Astrocyte of the cerebellum (primary cell): ENCODE measurements at regions not wholly inside any gene's neighbourhood (a gene's known extent, or its start where the extent isn't known, plus 50 kb on each side); places are given as distances from the start of the nearest gene placed in this dataset.

Source experiments
- DNase-seq: peaks from one replicate; pipeline ENCODE4 v3.0.0-alpha.2; 2011; ENCODE audit warnings: low read depth
- H3K4me3 ChIP-seq: 2 replicates; pipeline ENCODE4 v1.5.1; 2011; ENCODE audit warnings: mild to moderate bottlenecking, low read depth, low read length, moderate library complexity
- in situ Hi-C: cut with HindIII; loops from 2 replicates; pipeline ENCODE4 v1.10.0; 2017; ENCODE audit warnings: low sequenced_read_pairs
- TF ChIP-seq, protein P1 (sequence below): IDR thresholded peaks from 2 replicates; pipeline ENCODE4 v1.5.1; 2012; ENCODE audit warnings: low read length, low read depth, moderate library complexity, mild to moderate bottlenecking; ENCODE audit errors: missing control alignments

DNA sequence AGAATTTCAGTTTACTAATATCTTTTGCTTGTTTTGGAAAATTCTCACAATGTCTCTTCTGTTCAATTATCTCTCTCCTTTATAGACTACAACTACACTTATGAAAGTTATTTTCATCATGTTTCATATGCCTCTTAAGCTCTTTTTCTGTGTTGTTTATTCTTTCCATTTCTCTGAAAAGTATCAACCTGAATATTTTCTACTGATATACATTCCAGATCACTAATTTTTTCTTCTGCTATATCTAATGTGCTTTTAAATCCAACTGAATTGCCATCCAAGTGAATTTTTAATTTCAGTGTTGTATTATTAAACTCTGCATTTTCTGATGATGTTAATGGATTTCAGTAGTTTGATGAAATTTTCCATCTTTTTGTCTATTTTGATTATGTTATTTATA is 301.3 kb downstream of the HRH4 start:
- no peak for DNase-seq
- TF ChIP-seq, protein P1, sequence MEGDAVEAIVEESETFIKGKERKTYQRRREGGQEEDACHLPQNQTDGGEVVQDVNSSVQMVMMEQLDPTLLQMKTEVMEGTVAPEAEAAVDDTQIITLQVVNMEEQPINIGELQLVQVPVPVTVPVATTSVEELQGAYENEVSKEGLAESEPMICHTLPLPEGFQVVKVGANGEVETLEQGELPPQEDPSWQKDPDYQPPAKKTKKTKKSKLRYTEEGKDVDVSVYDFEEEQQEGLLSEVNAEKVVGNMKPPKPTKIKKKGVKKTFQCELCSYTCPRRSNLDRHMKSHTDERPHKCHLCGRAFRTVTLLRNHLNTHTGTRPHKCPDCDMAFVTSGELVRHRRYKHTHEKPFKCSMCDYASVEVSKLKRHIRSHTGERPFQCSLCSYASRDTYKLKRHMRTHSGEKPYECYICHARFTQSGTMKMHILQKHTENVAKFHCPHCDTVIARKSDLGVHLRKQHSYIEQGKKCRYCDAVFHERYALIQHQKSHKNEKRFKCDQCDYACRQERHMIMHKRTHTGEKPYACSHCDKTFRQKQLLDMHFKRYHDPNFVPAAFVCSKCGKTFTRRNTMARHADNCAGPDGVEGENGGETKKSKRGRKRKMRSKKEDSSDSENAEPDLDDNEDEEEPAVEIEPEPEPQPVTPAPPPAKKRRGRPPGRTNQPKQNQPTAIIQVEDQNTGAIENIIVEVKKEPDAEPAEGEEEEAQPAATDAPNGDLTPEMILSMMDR: no peak
- in situ Hi-C loops: no loop called here
- no peak overlapping the region for H3K4me3 ChIP-seq

DNA sequence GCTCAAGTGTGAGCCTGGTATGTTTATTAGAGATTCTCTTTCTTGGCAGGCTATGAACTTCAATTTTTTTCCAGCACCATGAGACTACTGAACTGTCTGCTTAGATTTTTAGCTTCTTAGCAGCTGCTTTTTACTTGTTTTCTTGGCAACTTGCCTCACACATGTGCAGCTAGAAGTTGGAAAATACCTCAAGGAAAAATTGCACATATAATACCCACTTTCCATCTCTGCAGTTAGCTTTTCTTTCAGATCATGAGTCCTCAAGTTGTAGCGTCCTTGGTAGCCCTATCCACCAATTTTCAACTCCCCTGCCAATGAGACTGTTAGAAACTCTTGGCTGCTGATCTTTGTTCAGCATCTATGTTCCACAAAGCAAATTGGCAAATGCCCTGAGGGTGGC is 302.1 kb downstream of the HRH4 start:
- in situ Hi-C loops: no loop called here
- TF ChIP-seq, protein P1: no peak
- no peak for DNase-seq
- no peak overlapping the region for H3K4me3 ChIP-seq

DNA sequence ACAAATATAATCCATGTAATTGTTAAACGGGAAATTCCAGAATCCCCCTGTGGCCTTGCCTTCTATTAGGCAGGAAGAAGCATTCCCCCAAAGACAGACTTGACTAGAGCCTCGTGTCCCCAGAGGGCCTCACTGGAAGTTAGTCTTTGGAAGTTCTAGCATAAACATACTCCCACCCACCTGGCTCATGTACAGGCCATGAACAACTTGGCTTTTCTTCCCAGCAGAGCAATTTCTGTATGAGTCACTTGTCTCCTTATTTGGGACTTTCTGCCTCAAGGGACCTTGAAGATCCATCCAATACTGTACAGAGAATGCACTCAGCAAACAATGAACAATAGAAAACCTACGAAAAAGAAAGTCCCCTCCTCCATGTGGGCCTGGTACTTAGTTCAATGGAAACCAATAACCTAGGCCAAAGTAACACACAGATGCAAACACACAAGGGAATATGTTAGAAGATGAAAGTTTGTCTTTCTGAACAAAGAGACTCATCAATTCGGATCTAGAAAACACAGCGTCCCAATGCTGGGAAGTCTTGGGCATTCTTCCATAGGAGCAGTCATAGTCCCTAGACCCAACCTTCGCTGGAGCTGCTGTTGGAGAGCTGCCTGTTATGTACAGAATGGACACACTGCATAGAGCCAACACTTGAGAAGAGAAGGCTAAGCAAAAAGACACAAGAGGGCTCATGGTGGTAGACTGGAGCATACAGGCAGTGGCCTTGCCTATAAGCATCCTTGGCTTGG is 303.5 kb downstream of the HRH4 start:
- DNase-seq: no peak
- TF ChIP-seq, protein P1: no peak
- in situ Hi-C loops: no loop called here
- no peak overlapping the region for H3K4me3 ChIP-seq

DNA sequence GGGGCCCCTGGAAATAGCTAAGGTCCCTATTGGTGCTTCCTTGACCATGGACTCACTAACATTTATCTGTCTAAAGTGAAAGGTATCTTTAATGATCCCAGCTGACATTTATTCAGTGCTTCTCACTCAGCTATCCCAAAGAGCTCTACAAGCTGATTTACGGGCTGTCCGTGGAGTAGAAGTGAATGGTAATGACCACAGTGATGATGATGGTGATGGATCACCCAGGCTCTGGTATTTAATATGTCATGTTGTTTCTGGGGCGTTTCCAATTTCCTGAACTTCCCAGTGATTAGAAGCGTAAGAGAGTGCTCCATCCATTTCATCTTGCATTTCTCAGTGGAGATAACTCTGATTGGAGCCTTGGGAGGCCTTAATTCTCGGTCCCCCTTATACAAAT is 304.3 kb downstream of the HRH4 start:
- no peak for DNase-seq
- in situ Hi-C loops: no loop called here
- no peak overlapping the region for H3K4me3 ChIP-seq
- TF ChIP-seq, protein P1: no peak

DNA sequence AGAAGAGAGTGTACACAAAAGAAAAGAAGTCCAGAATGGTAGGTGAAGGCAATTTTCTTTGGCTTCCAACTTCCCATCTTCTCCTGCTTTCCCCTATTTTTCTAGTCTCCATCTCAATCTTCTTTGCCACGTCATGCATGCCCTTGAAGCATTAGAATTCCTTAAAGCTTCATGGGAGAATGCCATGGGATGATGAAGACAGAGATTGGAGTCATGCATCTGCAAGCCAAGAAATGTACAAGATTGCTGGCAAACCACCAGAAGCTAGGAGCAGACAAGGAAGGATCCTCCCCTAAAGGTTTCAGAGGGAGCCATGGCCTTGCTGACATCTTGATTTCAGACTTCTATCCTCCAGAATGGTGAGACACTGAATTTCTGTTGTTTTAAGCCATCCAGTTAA is 305.9 kb downstream of the HRH4 start:
- TF ChIP-seq, protein P1: no peak
- in situ Hi-C loops: no loop called here
- H3K4me3 ChIP-seq: no peak overlapping the region
- no peak for DNase-seq

DNA sequence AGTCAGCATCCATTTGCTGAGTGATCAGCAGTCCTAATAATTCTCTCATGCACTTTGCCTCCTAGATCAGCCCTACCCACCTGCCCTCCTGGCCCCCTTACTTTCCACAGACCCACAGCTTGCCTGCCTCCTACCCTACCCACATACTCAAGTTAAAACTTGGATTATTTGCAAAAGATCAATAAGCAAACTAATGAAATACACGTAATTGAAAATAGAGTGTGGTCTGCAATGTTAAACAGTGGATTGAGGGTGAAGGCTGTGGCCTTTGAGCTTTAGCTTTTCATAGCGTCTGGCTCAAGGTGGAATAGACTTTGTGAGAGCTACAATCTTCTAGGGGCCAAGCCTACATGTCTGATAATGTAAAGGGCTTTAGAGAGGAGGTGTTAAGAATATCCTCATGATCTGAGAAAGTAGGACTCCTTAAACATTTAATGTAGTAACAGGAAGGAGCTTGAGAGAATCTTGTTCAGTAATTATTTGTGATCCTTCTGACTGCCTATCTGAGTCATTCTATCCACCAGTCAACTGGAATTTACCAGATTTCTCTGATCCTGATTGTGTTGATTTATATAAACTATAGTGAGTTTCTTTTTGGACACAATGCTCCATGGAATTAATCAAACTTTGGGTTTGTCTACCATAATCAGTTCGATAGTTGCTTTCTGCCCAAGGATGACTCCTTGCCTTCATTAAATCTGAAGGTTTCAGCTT is 310.0 kb downstream of the HRH4 start:
- H3K4me3 ChIP-seq: no peak overlapping the region
- TF ChIP-seq, protein P1: no peak
- in situ Hi-C loops: no loop called here
- DNase-seq: no peak
